Parathyroid adenoma (tissue), 2 donors: ENCODE measurements at regions not wholly inside any gene's neighbourhood (a gene's known extent, or its start where the extent isn't known, plus 50 kb on each side); places are given as distances from the start of the nearest gene placed in this dataset.
"Not testable (repeated sequence)": the region's sequence is repeated elsewhere in the genome, so short reads cannot be mapped to it uniquely, and the experiment has no call there.

Experiments used
- H2AFZ ChIP-seq: fragments of 300-600 bp; sonication (generic); one replicate; pipeline ENCODE4 v1.7.0; 2017; ENCODE audit warnings: antibody characterized with exemption, mild to moderate bottlenecking
- H3K27ac ChIP-seq: fragments of 300-600 bp; sonication (generic); one replicate; pipeline ENCODE4 v1.7.0; 2017
- H3K27me3 ChIP-seq: fragments of 300-600 bp; sonication (generic); one replicate; pipeline ENCODE4 v1.7.0; 2017; ENCODE audit warnings: low read length; ENCODE audit not compliant: control insufficient read depth, insufficient read depth
- H3K36me3 ChIP-seq: fragments of 300-600 bp; sonication (generic); one replicate; pipeline ENCODE4 v1.7.0; 2017; ENCODE audit warnings: low read length; ENCODE audit not compliant: control insufficient read depth, insufficient read depth
- H3K4me1 ChIP-seq: fragments of 300-600 bp; sonication (generic); one replicate; pipeline ENCODE4 v1.7.0; 2017; ENCODE audit warnings: control low read depth
- H3K4me2 ChIP-seq: fragments of 300-600 bp; sonication (generic); one replicate; pipeline ENCODE4 v1.7.0; 2017; ENCODE audit warnings: low read length
- H3K4me3 ChIP-seq: fragments of 300-600 bp; sonication (generic); one replicate; pipeline ENCODE4 v1.7.0; 2017; ENCODE audit warnings: low read depth, low read length
- H3K79me2 ChIP-seq: fragments of 300-600 bp; sonication (generic); one replicate; pipeline ENCODE4 v1.7.0; 2017; ENCODE audit warnings: control low read depth
- H3K9ac ChIP-seq: fragments of 300-600 bp; sonication (generic); one replicate; pipeline ENCODE4 v1.7.0; 2017; ENCODE audit warnings: mild to moderate bottlenecking
- H3K9me3 ChIP-seq: fragments of 300-600 bp; sonication (generic); one replicate; pipeline ENCODE4 v1.7.0; 2017; ENCODE audit warnings: low read length; ENCODE audit not compliant: control insufficient read depth
- donor health status: primary hyperparathyroidism.

DNA sequence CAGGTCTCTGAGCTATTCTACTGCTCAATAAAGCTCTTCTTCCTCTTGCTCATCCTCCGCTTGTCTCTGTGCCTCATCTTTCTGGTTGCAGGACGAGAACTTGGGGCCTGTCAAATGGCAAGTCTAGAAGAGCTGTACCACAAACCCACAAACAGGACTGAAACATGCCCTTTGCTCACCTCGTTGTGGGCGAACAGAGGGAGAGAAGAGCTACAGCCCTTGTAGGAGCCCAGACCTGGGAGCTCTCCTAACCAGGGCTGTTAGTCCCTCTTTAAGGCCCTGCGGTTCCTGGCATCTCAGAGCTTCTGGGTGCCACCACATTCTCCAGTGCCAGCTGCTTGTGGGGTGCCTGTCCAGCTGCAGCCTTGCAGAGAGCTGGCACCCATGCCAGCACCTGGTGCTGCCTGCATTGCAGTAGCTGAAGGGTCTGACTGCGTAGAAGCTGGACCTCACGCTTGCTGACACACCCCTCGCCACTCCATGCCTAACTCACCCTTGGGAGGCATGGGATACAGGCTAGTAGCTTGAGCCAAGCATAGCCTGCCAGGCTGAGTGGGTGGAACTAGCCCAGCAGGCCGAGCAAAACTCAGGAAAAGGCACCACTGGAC, 313.4 kb downstream of the ANKRD30B start:
- not testable (repeated sequence) for H3K27ac ChIP-seq

DNA sequence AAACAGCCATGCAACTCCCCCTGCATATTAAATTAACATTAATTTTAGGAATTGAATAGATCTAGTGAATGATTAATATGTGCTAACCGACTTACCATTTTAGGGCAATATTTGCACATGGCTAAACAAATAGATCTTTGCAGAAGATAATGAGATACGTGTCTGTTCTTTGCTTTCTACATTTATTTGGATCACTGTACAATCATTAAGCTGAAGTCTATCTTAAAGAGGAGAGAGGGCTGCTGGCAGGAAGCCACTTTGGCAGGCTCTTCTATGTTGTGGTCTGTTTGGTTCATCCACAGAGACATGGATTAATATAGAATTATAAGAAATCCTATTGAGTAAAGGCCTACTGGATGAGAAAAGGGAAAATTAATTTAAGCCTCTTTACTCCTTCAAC, 318.5 kb downstream of the ANKRD30B start:
- not testable (repeated sequence) for H3K36me3 ChIP-seq, H3K9me3 ChIP-seq, H3K4me3 ChIP-seq, H3K9ac ChIP-seq, H3K79me2 ChIP-seq, H3K27ac ChIP-seq, H3K4me2 ChIP-seq, H3K4me1 ChIP-seq, H3K27me3 ChIP-seq, H2AFZ ChIP-seq

More for the DNA sequence above, 313.4 kb downstream of the ANKRD30B start:
- not testable (repeated sequence) for H2AFZ ChIP-seq, H3K4me2 ChIP-seq, H3K4me3 ChIP-seq, H3K4me1 ChIP-seq, H3K9ac ChIP-seq, H3K9me3 ChIP-seq, H3K36me3 ChIP-seq, H3K79me2 ChIP-seq, H3K27me3 ChIP-seq

DNA sequence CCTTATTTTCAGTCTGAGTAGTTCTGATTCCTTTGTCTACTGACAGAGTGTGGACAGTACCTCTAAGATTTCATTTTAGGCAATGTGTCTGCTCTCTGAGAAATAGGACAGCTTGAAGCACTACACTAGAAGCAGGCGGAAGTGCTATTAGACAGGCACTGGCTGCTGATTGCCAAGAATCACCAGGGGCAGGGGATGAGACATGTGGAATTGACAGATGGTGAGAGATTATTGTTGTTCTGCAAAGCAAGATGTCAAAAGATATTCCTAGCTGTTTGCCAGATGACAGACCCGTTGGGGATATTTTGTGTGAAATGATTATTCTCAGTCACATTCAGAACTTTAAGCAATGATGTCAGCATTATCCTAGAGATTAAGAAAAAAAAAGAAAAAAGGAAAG, 323.3 kb downstream of the ANKRD30B start:
- not testable (repeated sequence) for H3K79me2 ChIP-seq, H3K4me2 ChIP-seq, H3K27me3 ChIP-seq, H3K4me1 ChIP-seq, H2AFZ ChIP-seq, H3K27ac ChIP-seq, H3K9me3 ChIP-seq, H3K9ac ChIP-seq, H3K36me3 ChIP-seq, H3K4me3 ChIP-seq
